NCI-H82 treated with DMSO at 0.1 percent for 48 hours (cell line): ENCODE measurements at regions not wholly inside any gene's neighbourhood (a gene's known extent, or its start where the extent isn't known, plus 50 kb on each side); places are given as distances from the start of the nearest gene placed in this dataset.

Experiments used
- DNase-seq: peaks from one replicate; lab custom pipeline; 2025; ENCODE audit not compliant: unreplicated experiment; lab: John Stamatoyannopoulos, UW

DNA sequence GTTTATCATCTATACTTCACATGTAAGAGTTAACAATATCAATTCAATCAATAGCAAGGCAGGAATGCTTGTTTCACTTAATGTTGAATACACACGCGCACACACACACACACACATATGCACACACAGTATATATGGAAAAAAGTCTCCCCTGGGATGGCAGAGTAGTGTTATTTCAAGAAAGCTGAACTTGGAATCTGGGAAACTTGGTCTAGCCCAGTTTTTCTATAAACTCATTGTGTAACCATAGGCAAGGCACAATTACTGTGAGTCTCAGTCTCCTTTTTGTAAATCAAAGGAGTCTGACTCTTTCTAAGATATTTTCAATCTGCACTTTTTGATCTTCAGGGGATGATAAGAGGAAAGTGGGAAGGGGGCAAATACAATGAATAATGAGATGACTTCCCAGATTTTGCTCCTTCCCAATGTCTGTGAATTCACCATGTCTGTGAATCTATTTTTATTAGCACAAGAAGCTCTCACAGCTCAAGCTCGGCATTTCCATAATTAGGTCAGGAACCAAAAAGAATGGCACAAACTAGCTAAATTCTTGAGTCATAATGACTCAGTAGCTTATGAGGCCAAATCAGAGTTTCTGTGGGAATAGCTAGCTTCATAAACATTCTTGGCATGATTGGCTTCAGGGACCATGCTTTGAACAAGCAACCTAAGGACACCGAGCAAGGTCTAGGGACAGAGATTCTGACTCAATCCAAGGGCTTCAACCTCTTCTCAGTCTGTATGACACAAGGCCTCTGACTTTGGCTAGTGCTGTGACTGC lies 227.4 kb upstream of the DCBLD2 start:
- no peak for DNase-seq

DNA sequence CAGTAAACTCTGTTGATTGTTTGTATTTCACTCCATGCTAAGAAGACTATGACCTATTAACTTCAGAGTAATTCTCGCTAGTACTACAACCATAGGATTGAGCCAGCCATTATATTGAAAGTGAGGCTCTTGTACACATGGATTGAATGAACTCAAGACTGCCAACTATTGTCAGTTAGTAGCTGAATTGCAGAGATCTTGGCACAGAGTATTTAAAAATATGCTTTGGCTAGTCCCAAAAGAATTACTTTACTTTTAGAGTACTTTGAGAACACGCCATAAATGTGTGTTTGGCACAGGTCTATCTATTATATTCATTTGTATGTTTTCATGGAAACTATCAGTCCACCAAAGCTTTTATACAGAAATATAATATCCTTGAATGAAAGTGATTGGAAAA lies 226.7 kb upstream of the DCBLD2 start:
- no peak for DNase-seq

DNA sequence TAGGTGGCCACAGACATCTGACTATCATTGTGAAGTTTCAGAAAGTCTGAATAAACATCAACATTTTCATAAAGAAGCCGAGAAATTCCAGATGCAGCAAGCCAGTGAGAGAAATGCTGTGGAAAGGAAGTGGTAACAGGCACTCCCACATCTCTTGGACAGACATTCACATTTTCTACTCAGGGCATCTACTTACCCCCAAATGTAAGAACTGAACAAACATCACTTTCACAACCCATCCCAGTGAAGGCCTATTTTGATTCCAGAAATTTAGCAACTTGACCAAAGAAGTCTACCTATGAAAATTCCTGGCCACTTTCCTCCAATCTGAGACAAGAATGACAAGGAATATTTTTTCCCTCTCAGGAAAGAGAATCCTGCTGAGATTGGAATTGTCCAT lies 224.8 kb upstream of the DCBLD2 start:
- no peak for DNase-seq

DNA sequence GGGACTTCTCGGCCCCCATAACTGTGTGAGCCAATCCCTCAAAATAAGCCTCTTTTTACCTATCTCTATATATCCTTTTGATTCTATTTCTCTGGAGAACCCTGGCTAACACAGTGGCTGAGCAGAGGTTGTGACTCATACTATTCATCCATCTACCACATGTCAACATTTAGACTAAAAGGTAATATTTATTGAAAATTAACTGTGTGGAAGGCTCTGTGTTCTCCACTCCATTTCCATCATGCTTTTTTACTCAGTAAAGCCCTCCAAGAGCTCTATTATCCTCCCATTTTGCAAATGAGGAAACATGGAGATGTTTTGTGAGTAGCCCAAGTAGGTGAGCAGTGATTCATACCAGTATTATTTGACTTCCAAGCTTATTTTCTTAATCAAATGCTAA lies 217.9 kb upstream of the DCBLD2 start:
- DNase-seq = no peak

DNA sequence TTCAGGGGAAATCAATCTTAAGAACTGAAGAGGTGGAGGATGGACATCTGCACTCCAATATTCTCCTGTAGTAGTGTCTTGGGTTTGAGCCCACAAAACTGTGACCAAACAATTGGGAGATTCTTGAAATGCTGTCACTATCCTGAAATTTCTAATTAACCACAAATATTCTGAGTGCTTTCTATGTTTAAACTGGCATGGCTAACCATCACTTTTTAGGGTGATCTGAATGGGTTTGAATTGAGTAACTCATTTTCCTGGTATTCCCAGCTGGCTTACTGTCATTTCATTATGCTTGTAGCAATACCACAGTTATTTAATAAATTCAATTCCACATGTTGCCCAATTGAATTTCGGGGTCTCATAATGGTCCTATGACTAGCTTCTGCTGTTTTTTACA lies 216.9 kb upstream of the DCBLD2 start:
- no peak for DNase-seq

DNA sequence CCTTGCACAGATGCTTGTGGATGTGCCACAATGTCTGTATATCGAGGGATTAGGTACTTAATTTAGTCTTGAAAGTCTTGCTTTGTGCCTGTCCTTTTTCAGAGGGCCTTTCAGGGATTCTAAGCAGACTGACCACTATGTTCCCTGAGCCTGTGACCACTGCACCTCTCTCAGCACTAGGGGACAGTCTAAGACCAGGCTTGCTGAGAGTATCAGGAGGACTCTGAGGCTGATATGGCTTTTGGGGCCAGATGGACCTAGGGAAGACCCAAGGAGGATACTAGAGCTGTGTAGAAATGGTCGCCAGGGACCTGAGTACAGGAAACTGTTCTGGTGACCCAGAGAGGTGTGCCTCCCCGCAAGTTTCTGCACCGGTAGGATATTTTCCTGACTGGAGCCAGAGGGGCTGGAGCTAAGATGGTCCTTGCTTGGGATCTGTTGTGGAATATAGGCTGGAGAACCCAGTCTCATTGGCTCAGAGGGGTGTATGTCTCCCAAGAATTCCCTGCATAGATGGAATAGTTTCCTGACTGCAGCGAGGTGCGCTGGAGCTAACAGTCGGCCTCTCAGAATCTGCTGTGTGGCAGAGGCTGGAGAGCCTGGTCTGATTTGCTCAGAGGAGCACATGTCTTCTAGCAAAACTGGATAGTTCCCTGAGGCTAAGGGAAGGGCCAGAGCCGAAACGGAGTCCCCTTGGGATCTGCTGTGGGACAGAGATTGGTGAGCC lies 213.2 kb upstream of the DCBLD2 start:
- DNase-seq = no peak

DNA sequence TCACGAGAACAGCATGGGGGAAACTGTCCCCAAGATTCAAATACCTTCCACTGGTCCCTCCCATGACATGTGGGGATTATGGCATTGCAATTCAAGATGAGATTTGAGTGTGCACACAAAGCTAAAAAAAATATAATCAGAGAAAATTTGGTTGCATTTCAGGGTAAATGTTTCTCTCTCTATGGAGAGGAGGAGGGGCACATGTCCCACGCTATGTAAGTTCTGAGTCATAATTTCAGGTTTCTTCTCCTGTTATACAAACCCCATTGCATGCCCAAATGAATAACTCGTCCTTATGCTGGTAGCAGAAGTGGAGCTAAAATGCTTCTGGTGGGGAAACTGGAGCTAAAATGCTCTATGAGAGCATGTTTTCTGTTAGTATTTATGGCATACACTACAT lies 209.7 kb upstream of the DCBLD2 start:
- no peak for DNase-seq

DNA sequence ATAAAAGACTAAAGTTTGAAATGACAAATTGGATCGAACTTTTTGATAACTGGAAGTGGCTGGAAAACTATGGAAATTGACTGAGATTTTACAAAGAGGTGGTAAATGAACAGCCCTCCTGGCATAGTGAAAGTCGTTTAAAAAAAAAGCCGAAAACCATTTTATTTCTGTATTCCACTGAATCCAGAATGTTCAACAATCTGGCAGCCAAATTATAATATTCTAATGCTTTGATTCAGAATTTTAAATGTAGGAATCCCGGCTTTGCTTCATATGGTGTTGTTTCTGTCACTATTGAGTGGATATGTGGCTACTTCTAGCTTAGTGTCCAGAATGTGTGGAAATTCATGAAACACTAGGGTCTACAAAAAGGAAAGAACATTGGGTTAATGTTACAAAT lies 208.9 kb upstream of the DCBLD2 start:
- no peak for DNase-seq

DNA sequence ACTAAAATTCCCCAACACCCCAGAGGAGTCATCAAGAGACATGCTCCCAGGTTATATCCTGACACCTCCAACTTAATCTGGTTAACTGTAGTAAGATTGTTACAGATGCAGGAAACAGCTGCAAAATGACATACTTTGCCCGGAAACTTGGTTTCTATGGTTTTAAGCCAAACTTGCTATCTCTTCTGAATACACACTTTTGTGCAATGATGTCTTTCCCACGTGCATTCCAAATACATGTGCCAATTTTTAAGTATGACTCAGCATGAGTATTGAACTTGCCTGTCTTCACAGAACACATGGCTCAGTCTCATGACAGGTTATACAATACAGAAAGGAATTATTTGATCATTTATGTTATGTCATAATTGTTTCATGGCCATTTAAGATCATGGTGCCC lies 207.0 kb upstream of the DCBLD2 start:
- DNase-seq = no peak

DNA sequence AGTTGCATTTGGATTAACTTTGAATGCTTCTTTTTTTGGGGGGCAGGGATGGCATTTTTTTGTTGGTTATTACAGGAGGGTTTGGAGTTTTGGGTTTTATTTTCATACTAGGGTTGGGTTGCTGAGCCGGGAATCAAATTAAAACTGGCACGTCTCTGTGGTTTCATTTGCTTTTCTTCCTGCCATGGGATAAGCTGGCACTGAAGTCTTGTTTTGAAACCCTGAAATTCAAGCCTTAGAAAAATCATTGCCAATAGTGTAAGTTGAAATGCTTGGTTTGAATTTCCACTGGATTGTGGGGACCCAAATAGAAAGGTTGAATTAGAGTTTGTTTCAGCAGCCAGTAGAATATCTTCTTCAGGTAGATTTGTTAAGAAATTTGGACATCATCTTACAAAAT lies 193.1 kb upstream of the DCBLD2 start:
- DNase-seq = no peak

DNA sequence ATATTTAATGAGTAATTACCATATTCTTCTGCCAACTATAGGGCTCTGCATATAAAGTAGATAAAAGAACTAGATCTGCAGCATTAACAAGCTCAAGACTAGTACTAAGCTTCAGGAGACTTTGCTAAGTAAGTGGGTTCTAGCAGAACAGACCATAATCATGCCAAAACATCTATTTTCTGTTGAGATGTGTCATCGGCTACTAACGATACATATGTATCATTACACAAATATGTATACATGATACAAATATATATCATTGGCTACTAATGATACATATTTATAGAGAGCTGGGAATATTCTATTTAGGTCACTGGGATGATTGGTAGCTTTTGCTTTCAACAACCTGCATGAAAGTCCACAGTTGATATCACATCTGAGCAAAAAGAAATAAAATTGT lies 185.8 kb upstream of the DCBLD2 start:
- DNase-seq = no peak

DNA sequence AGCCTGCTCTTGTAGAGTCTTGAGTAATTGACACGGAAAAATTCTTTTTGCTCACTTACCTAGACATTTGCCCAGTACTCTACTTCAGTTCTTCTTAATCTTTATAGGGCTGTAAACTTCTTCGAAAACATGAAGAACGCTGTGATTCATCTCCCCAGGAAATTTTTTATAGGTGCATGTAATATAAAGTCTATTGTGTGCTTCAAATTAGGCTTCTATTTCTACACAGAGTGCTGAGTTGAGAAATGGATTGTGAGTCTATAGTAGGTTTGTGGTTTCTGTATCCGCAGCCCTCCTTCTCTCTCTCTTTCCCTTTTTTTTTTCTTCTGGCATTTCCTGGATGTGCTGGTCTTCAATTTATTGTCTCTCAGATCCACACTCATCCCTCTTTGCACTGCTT lies 183.3 kb upstream of the DCBLD2 start:
- DNase-seq = no peak

DNA sequence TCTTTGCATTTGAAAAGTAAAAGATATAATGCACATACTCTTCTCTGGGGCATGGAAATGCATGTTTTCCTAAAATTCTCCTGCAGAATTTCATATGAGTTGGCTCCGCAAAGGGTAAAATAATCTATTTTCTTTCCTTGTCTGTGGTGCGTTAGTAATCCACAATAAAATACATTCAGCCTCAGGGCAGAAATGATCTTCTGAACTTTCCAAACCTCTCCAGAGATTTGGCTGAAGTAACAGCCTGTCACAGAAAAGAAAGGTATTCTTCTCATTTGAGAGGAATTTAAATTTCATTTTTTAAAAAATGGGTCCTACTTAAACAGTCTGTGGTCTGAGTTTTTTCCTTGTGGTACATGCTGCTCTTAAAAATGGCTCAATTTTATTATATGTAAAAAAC lies 182.7 kb upstream of the DCBLD2 start:
- no peak for DNase-seq

DNA sequence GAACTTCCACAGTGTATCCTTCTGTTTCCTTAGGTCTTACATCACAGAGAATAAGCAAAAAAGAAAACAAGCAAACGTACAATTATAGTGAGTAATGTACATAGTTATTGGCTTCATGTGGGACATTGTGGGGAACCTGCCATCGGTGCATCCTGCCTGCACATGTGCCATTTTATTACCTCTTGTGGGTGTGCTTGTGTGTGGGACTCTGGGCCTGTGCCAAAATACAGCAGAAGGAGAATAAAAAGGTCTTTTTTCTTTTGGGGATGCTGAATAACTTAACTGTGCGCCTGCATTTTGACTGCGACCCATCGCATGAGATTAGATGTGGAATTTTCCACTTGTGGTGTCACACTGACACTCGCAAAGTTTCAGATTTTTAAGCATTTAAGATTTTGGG lies 169.6 kb upstream of the DCBLD2 start:
- DNase-seq = no peak

DNA sequence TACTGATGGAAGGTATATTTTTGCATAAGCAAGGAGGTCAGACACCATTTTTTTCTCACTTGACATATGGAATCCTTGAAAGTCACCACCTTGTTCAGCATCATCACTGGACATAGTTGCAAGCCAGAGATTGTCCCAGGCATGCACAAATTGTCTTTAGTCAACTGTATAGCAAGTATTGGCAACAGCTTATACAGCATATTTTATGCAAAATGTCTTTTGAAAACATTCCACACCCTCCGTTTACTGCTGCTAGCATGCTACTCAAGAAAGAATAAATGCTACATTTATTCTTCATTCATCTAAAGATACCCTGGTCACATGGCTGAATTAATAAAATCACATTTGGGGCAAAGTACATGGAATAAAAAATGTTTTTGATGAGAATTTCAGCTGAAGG lies 168.5 kb upstream of the DCBLD2 start:
- no peak for DNase-seq

DNA sequence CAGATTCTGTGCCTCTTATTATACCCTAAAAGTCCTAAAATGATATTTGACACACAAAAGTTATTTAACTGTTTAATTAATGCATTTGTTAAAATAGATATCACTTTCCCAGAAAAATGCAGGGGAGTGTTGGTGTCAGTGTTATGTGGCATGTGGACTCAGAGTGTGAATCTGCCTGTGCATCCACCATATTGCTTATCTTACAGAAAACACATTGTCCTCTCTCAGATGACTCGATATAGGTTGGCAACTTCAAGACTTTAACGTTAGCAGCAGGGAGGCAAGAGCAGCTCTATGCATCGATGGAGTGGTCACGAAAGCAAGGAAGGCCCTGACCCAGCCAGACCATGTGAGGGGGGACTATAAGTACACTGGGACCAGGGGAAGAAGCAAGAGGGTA lies 165.4 kb upstream of the DCBLD2 start:
- DNase-seq = no peak

DNA sequence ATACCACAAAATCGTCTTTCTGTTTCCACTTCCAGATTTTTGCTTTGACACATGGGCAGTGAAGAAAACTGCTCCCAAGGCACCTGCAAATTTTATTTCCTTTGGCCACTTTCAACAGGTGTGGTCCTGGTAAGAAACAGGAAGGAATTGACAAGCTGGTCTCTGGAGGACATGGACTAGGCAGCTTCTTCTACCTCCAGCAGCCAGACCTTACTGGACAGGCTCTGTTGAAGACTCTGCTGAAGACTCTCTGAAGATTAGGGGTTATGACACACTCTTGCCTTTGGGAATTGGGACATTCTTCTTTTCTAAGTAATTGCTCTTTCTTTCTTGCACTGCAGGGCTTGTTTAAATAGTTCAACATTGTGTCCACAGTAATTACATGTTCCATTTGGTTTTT lies 147.7 kb upstream of the DCBLD2 start:
- no peak for DNase-seq

DNA sequence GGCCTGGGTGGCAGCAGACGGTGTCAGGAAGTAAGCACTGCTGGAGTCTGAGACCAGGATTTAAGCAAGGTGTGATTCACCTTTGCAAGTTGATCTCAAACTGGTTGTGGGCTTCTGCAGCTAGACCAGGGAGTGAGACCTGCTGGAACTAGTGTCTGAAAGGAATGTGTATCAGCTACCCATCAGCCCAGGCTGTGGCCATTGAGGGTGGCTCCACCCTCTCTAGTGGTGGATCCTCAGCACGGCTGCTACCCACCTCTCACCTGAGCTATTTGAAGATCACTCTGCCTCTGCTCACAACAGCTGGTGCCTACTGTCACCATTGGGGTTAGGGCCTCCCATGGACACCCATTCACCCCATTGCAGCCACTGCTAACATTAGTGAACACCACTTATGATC lies 140.3 kb upstream of the DCBLD2 start:
- no peak for DNase-seq

DNA sequence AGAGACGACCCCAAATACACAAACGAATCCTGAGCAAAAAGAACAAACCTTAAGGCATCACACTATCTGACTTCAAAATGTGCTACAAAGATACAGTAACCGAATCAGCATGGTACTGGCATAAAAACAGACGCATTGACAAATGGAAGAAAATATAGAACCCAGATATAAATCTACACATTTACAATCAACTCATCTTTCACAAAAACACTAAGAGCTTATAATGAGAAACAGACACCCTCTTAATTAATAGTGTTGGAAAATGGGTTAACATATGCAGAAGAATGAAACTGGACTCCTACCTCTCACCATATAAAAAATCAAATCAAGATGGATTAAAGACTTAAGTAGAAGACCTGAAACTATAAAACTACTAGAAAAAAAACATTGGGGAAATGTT lies 130.3 kb upstream of the DCBLD2 start:
- DNase-seq = no peak

DNA sequence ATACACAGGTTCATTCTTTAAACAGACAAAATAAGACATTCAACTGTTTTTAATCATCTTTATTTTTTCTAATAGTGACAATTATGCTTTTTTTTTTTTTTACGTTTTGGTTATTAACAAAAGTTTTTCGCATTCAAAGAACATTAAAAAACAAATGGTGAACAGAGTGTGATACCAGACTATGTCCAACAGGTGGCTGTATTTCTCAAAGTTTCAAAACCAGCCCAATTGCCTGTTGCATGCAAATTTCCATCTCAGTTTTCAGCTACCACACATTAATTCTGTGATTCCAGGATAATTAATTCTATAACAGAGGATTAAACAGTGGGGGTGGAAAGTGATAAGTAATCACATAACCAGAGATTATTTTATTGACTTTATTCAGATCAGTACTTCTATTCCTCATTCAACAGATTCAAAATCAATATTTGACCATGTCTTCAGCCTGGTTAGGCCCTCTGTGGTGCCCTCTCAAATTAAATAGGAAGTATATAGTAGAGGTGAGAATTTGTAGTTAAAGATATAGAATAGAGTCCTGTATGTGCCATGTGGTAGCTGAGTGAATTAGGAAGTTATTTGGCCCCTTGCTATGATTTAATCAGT lies 122.2 kb upstream of the DCBLD2 start:
- no peak for DNase-seq

DNA sequence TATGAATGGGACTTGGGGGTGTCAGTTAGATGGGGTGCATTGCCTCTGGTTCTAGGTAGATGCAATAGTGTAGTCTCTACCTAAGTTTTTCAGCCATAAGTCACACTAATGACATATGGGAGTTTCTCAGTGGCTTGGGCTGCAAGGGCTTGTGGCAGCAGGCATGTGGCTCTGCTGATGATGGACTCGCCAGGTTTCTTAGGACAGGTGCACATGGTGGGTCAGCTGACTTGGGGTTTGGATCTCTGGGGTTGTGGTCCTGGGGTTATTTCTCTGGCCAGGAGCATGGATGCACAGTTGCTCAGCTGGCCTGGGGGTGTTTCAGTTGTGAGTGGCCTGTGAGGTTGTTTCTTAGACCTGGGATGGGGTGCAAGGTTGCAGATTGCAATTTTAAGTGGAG lies 120.0 kb upstream of the DCBLD2 start:
- no peak for DNase-seq

DNA sequence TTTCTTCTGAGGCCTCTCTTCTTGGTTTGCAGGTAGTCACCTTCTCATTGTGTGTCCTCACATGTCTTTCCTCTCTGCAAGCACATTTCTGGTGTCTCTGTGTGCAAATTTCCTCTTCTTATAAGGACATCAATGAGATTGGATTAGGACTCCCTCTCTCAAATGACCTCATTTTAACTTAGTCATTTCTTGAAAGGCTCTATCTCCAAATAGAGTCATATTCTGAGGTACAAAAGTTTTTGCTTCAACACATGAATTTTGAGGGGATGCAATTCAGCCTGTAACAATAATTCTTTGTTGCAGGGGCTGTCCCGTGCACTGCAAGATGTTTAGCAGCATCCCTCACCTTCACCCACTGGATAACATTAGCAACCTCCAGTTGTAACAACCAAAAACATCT lies 115.0 kb upstream of the DCBLD2 start:
- DNase-seq = no peak
